ENCODE measurements at regions not wholly inside any gene's neighbourhood (a gene's known extent, or its start where the extent isn't known, plus 50 kb on each side); places are given as distances from the start of the nearest gene placed in this dataset.
"Not testable (repeated sequence)": the region's sequence is repeated elsewhere in the genome, so short reads cannot be mapped to it uniquely, and the experiment has no call there.

DNA sequence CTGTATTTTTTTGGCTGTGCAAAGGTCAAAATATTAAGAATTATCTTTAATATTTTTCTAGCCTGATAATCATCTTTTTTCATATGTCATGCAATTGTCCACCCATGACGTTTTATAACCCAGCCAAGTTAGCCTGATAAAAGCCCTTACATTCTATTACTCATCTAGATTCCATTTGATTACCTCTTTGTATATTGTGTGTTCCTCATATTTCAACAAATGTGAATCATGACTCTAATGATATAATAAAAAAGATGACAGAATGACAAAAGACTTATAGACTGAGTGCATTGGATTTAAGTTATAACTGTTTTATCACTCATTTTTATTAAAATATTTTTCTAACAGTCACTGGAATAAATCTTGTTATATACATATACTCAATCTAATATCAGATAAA is 1560.0 kb upstream of the LRRTM3 start:
- no peak for DNase-seq (ENCODE audit: low spot score)

DNA sequence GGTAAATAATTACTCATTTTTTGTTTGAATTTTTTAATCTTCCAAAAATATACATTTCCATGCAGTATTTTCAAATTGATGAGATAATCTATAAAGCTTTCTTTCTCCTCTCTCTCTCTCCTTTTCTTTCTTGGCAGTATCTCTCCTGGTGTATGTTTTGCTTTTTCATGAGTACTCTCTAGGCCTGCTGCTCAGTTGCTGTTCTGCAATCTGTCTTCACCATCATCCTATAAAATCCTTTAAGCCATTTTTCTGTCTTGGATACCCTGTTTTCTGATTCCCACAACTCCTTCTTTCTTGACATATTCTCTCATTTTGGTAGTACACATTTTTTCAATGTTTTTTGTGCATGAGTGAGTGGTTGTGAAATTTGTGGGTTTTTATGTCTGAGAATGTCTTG is 1558.1 kb upstream of the LRRTM3 start:
- DNase-seq (ENCODE audit: low spot score) = no peak

DNA sequence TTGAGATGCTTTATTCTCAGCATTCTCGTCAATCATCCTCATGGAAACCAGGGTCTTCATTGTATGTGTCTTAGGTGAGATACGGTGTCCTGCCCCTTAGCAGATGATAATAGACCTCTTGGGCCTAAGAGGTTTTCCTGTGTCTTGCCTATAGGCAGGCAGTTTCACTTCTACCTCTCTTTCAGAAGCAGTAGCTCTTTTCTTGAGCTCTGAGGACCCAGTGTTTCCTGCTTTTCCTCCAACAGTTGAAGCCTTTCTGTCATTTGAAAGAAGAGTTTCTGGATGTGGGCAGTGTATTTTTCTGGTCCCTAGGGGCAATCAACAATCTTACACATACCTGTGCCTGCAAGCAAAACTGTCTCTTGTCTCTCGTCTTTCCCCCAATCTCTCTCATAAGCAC is 1550.3 kb upstream of the LRRTM3 start:
- no peak for DNase-seq (ENCODE audit: low spot score)

DNA sequence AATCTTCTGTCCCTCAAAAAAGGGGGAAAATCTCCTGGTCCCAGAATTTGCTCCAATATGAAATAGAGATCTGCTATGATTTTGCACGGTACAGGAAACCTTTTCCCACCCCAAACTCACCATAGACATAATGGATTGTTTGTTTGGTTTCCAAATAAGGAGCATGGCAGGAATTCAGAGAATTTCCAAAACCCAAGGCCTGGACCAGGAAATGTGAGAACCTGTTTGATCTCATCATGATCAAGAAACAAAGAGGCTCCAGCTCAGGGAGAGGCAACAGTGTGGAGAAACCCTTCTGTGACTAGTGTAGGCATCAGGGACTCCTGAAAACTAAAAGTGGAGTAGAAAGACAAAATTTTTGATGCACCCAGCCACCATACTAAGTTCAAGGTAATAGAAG is 1548.1 kb upstream of the LRRTM3 start:
- no peak for DNase-seq (ENCODE audit: low spot score)

DNA sequence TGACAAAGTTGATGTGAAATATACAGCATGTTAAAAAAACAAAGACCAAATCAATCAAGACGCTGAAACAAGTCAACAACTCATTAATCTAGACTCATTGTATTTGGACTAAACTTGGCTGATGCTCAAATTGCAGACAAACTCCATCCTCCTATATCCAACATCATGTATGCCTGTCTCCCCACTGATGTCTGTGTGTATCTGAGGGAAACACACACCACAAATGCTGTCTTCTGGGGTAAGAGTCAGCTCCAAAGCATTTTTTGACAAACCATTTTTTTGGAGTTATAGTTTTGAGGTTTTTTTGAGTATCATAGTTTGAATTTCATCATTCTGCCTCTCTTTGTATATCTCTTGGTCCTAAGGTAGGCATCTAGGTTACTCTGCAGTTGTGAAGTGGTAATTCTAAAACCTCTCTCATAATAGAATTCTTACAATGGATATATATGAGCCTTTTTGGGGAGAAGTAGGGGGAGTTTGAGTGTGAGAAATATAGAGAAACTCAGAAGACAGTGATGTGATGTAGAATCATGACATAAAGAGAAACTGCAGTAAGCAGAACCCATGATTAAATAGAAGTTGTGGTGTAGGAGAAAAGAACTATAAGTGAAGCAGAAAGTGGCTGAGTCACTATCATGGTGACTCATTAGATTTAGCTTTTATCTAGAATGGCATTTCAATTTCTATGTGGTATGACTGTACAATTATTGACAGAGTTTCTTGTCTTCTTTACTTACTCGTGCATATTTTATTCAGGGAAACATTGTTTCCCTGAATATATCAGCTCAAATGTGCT is 1531.1 kb upstream of the LRRTM3 start:
- no peak for DNase-seq (ENCODE audit: low spot score)

DNA sequence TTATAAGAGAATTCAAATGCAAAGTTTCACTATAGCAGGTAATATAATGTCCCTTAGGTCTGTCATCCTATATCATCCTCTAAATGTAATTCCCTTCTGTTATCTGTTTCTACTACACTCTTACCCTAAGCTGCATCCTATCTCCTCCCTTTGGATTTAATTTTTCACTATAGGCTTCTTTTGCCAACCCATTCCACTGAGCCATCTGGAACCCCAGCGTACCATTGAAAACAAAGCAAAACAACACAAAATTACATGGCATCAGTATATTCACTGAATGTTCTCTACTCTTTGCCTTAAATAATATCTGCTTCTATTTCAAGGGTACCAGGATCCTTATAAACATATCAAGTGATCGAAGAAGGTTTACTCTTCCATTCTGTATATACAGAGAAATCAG is 1530.2 kb upstream of the LRRTM3 start:
- DNase-seq (ENCODE audit: low spot score) = no peak

DNA sequence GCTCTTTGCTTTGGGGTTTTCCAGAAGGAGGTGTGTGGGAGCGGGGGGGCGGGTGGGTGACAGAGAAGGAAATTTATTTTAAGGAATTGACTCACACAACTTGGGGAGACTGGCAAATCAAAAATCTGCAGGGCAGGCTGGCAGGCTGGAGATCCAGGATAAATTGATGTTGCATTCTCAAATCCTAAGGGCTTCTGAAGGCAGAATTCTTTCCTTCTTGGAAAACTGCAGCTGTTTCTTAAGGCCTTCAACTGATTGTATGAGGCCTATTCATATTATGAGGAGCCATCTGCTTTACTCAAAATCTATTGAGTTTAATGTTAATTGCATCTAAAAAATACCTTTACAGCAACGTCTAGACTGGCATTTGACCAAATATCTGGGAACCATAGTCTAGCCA is 1528.8 kb upstream of the LRRTM3 start:
- DNase-seq (ENCODE audit: low spot score) = no peak

DNA sequence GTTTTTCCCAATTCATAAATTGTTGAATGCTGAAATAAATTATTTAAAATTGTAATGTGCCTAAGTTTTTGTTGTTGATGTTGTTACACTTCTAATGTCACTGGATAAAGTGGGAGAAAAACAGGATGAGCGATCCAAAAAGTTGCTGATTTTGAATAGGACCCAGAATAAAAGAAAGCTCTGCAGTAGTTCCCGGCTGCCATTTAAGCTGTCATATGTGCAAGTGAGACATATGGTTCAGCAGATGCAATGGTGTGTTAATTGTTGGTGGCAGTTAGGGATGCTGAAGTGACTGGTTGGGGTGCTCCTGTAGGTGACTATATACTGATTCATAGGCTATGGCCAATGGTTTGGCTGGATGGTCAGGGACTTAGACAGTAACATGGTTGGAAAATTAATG is 1517.4 kb upstream of the LRRTM3 start:
- no peak for DNase-seq (ENCODE audit: low spot score)

DNA sequence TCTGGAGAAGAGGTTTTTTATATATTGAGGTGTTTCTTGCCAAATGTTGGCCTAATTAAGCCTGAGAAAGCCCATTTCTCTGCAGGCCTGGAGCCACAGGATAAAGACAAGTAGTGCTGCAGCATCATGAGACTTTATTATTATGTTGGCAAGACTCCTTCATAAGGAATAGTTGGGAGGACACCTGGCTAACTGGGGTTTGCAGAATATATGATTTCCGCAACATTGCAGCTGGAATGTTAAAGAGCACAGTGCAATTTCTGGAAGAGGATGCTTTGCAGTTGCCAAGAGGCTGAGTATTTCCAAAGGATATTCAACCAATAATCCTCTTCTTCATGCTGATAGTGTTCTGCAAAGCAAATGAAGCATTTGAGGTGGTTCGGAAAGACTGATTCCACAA is 1512.8 kb upstream of the LRRTM3 start:
- DNase-seq (ENCODE audit: low spot score) = no peak

DNA sequence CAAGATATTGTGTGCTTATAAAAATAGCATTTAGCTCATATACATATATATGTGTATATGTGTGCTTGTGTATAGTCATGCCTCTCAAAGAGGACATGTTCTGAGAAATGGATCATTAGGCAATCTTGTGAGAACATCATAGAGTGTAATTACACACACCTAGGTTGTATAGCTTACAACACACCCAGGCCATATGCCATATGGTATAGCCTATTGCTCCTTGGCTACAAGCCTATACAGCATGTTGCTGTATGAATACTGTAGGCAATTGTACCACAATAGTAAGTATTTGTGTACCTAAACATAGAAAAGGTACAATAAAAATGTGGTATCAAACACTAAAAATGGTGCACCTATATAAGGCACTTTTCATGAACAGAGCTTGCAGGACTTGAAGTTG is 1510.5 kb upstream of the LRRTM3 start:
- no peak for DNase-seq (ENCODE audit: low spot score)

DNA sequence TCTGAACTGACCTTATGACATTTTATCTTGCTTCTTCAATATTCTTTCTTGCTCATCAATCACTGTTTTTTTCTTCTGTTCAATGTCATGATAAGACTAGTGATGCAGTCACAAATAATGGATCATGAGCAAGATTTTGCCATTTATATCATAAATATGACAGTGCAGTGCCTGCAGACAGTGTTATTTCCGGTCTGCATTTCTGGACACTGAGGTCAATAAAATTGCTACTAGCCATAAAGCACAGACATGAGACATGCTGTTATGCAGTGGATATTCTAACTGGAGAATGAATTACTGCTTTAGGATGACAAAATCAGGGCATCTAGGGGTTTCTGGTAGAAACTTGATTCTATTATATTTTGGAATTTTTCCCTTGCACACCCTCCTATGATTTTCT is 1509.7 kb upstream of the LRRTM3 start:
- no peak for DNase-seq (ENCODE audit: low spot score)

DNA sequence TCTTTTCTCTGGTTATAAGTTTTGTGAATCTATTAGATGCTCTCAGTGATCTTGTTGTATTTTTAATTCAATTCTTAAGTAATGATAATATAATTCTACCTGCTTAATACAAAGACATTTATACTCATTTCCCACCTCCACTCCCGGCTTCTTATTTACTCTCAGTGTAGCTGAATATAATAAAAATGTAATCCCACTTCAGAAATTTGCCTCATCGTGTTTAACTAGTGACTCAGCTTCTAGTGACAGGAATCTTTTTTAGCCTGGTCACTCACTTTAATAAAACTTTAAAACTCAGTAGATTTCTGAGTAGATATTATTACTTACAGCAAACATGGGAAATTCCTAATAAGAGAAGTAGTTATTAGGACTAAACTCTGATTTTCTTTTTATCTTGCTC is 1506.2 kb upstream of the LRRTM3 start:
- DNase-seq (ENCODE audit: low spot score) = no peak

DNA sequence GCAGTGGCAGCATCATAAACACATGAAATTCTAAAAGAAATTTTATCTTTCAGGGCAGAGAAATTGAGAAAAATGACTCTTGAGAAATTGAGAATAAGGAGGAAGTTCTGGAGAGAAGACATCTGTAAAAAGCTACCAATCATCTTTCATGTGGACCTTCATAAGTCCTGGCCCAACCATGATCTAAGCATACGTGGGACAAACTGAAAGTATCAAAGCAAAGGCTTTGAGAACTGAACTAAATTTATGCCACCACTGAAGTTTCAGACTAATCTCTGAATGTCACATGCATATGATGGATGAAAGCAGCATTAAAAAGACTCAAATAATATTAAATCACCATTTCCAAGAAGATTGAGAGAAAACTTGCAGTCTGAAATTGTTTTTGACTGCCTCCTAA is 1502.8 kb upstream of the LRRTM3 start:
- DNase-seq (ENCODE audit: low spot score) = no peak

DNA sequence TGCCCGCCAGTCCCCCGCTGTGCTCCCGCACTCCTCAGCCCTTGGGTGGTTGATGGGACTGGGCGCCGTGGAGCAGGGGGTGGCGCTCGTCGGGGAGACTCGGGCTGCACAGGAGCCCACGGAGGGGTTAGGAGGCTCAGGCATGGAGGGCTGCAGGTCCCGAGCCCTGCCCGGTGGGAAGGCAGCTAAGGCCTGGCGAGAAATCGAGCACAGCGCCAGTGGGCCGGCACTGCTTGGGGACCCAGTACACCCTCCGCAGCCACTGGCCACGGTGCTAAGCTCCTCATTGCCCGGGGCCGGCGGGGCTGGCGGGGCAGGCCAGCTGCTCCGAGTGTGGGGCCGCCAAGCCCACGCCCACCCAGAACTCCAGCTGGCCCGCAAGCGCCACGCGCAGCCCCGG is 1496.5 kb upstream of the LRRTM3 start:
- not testable (repeated sequence) for DNase-seq (ENCODE audit: low spot score)

DNA sequence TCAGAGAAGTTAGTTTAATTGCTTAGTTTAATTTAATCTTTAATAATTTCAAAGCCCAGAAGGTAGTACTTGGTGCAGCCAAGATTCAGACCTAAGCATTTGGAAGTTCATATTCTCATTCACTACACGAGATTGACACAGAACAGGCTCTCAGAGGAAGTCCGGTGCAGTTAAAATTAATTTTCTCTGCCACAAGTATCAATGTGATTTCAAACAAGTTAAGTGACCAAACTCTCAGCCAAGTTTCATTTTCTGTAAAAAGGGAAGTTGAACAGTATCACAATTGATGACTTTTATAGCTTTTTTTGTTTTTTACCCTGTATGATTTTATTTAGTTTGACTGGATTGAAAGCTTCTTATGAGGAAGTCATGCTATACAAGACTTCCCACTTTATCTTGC is 1494.9 kb upstream of the LRRTM3 start:
- DNase-seq (ENCODE audit: low spot score) = no peak

DNA sequence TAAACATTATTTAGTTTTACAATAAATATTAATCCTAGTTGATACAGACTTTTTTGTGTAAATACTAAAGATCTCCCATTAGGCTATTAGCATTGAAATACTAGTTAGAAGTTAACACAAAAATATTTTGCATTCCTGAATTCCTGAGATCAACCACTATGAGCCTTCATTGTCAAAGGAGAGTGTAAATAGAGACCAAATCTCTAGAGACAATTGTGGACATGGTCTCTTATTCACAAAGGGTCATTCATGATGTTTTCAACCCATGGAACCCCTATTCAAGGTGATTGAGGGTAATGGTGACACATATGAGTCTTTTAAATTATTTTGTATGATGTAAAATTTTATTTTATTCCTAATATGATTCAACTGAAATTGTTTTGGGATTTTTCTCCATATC is 1454.8 kb upstream of the LRRTM3 start:
- DNase-seq (ENCODE audit: low spot score) = no peak

DNA sequence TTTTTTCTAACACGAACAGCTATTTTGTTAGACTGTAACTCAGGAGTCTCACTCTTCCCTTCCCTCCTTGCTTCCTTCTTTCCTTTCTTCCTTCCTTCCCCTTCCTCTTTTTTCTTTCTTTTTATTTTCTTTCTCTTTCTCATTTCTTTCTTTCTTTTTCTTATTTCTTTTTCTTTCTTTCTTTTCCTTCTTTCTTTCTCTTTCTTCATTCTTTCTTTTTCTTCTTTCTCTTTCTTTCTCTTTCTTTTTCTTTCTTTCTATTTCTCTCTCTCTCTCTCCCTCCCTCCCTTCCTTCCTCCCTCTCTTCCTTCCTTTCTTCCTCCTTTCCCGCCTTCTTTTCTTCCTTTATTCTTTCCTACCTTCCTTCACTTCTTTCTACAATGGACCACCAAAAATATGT is 1443.0 kb upstream of the LRRTM3 start:
- no peak for DNase-seq (ENCODE audit: low spot score)

DNA sequence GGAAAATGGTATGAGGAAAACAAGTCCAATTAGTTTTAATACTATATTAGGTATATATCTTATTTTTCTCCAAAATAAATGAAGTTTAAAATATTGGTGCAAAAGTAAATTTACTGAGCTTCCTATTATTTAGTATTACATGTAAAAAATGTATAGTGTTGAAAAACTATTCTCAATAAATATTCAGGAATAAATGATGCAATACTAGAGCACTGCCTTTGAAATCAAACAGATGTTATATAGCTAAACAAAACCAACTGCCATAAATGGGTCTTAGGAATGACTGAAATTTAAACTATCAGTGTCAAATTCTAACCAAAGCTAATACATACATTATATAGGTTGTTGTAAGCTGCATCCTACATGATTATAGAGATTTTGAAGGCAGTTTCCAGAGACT is 1434.0 kb upstream of the LRRTM3 start:
- no peak for DNase-seq (ENCODE audit: low spot score)

DNA sequence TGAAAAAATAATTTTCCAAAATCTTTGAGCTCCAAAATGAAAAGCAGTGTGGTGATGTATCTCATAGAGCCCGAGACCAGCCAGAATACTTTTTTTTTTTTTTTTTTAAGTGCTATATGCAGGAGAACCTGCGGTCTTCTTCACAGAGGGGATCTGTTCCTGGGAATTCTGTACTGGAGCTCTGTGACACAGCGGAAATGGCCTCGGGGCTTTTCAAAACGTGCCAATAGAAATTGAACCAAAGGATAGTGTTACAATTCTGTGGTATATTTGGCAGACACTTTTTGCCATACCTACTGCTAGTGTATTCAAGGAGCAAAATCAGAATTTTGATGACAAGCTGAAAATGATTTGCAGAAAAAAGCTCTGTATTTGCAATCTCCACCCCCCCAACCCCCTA is 1429.3 kb upstream of the LRRTM3 start:
- no peak for DNase-seq (ENCODE audit: low spot score)

DNA sequence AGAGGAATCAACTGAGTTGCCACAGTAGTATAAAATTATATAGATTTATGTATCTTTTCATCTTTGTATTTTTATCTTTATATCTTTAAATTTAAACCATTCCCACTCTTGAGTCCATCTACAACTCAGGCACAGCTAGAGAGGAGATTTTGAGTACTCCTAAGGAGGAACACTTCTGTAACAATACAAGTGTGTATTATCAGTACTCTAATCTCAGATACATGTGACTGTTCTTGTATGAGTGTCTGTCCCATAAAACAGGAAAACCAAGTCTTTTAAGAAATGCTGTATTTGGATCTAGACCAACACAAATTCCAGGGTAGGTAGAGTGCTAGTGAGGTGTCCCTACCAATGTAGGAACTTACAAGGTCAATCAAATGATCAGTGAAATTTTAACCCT is 1428.0 kb upstream of the LRRTM3 start:
- no peak for DNase-seq (ENCODE audit: low spot score)

DNA sequence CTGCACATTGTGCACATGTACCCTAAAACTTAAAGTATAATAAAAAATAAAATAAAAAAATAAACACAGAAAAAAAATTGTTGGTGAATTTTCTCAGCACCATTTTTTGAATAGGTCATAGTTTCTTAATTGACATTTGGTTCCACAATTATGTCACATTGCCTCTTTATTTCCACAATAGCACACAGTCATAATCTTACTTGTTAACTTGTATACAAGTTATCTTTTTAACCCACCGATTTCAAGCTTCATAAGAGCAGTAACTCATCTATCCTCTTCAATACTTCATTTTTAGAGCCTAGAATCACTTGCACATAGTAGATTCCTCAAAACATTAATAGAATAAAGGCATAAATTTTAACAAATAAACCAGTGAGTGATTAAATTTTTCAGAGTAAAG is 1425.1 kb upstream of the LRRTM3 start:
- DNase-seq (ENCODE audit: low spot score) = no peak

DNA sequence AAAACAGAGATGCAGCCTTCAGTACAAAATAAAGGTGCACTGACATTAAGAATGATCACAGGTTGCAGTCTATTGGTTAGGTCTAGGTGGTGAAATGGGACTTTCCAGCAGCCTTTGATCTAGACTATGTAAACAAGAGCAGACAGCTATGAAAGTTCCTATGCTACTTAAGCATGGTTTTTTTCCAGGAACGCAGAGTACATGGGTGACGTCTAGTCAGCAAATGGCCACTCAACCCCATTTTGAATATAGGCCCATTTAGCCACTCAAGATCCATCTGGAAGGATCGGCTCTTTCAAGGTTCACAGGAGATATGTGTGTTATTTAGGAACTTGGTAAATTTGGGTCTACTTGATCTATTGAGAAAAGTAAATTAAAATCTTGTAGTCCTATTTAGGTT is 1424.6 kb upstream of the LRRTM3 start:
- no peak for DNase-seq (ENCODE audit: low spot score)

DNA sequence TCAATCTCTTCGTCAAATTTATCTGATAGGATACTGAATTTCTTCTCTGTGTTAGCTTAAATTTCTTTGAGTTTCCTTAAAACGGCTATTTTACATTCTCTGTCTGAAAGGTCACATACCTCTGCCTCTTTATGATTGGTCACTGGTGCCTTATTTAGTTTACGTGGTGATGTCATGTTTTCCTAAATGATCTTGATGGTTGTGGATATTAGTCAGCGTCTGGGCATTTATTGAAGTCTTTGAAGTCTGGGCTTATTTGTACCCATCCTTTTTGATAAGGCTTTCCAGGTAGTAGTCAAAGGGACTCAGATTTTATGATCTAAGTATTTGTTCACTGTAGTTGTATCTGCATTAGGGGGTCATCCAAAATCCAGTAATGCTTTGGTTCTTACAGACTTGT is 1407.5 kb upstream of the LRRTM3 start:
- no peak for DNase-seq (ENCODE audit: low spot score)

DNA sequence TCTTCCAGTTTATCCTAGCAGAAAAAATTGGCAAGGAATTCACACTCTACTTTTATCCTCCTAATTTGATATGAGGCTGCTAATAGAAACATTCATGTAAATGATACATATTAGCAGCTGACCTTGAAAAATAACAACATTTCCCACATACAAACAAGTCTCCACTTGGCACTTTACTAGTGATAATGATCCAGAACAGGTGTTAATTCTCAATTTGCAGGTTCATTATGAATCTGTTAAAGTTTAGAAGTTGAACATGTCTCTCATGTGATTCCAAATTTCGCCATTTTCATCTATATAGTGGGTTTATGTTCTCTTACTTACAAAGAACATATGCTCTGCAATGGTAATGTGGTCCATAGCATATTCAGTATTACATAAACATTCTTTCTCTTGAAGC is 1396.8 kb upstream of the LRRTM3 start:
- DNase-seq (ENCODE audit: low spot score) = no peak

DNA sequence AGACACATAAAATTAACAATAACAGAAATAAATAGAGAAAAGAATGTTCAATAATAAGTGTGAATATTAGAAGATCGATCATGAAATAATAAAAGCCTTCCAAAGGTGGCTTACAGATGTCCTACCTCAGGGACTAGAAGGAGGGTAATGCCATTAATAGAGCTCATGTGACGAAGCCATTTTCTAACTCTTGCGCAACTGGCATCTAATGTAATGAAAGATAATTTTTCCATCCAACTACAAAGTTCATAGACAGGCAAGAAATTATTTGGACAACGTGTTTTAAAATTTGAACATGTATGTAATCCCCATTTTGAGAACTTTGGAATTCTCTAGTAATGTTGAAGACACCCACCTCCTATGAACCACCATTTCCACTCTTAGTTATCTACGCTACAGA is 1394.3 kb upstream of the LRRTM3 start:
- no peak for DNase-seq (ENCODE audit: low spot score)
